ENCODE measurements at regions not wholly inside any gene's neighbourhood (a gene's known extent, or its start where the extent isn't known, plus 50 kb on each side); places are given as distances from the start of the nearest gene placed in this dataset.
"Not testable (repeated sequence)": the region's sequence is repeated elsewhere in the genome, so short reads cannot be mapped to it uniquely, and the experiment has no call there.

GRCh38 chr15:22358932-22359331 is 99.8 kb upstream of the GOLGA6L22 start:
- H3K4me3 ChIP-seq (ENCODE audit: low read depth in 2 of 2, low read length in 2 of 2); H3K4me1 ChIP-seq (ENCODE audit: control insufficient read depth, insufficient read depth, low read length); H3K27ac ChIP-seq (ENCODE audit: low read length); intact Hi-C loops (cut with micrococcal nuclease; ENCODE audit: unreplicated experiment); BruUV-seq (replicated peaks); CTCF ChIA-PET; in situ Hi-C loops (cut with HindIII; ENCODE audit: low pct_unique_long_range_greater_than_20kb, low sequenced_read_pairs); H3K36me3 ChIP-seq (ENCODE audit: control insufficient read depth, insufficient read depth, low read length); H3K27me3 ChIP-seq (ENCODE audit: control insufficient read depth, insufficient read depth, low read length); POLR2A ChIA-PET; H3K9me3 ChIP-seq (ENCODE audit: control insufficient read depth, insufficient read depth, low read depth, low read length); ATAC-seq; DNase-seq (ENCODE audit: low read depth, low spot score): not testable (repeated sequence)

- H3K9me3 ChIP-seq (ENCODE audit: control insufficient read depth, insufficient read depth, low read depth, low read length); H3K36me3 ChIP-seq (ENCODE audit: control insufficient read depth, insufficient read depth, low read length); H3K4me3 ChIP-seq (ENCODE audit: low read depth in 2 of 2, low read length in 2 of 2); CTCF ChIA-PET; H3K4me1 ChIP-seq (ENCODE audit: control insufficient read depth, insufficient read depth, low read length); H3K27ac ChIP-seq (ENCODE audit: low read length); DNase-seq (ENCODE audit: low read depth, low spot score); H3K27me3 ChIP-seq (ENCODE audit: control insufficient read depth, insufficient read depth, low read length); POLR2A ChIA-PET; BruUV-seq (replicated peaks); intact Hi-C loops (cut with micrococcal nuclease; ENCODE audit: unreplicated experiment); in situ Hi-C loops (cut with HindIII; ENCODE audit: low pct_unique_long_range_greater_than_20kb, low sequenced_read_pairs): not testable (repeated sequence)
- peak; percentile 91 for ATAC-seq
These were observed 99.1 kb upstream of the GOLGA6L22 start for GRCh38 chr15:22359587-22359986.

GRCh38 chr15:22360696-22361095 is 98.0 kb upstream of the GOLGA6L22 start:
- in situ Hi-C loops (cut with HindIII; ENCODE audit: low pct_unique_long_range_greater_than_20kb, low sequenced_read_pairs); CTCF ChIA-PET: not testable (repeated sequence)

GRCh38 chr15:22362502-22362901 is 96.2 kb upstream of the GOLGA6L22 start:
- CTCF ChIA-PET; ATAC-seq; POLR2A ChIA-PET; intact Hi-C loops (cut with micrococcal nuclease; ENCODE audit: unreplicated experiment); BruUV-seq (replicated peaks); H3K36me3 ChIP-seq (ENCODE audit: control insufficient read depth, insufficient read depth, low read length); H3K9me3 ChIP-seq (ENCODE audit: control insufficient read depth, insufficient read depth, low read depth, low read length); H3K4me3 ChIP-seq (ENCODE audit: low read depth in 2 of 2, low read length in 2 of 2); H3K27ac ChIP-seq (ENCODE audit: low read length); H3K27me3 ChIP-seq (ENCODE audit: control insufficient read depth, insufficient read depth, low read length); H3K4me1 ChIP-seq (ENCODE audit: control insufficient read depth, insufficient read depth, low read length); in situ Hi-C loops (cut with HindIII; ENCODE audit: low pct_unique_long_range_greater_than_20kb, low sequenced_read_pairs); DNase-seq (ENCODE audit: low read depth, low spot score): not testable (repeated sequence)

More at GRCh38 chr15:22360696-22361095, 98.0 kb upstream of the GOLGA6L22 start:
- H3K27me3 ChIP-seq (ENCODE audit: control insufficient read depth, insufficient read depth, low read length); H3K9me3 ChIP-seq (ENCODE audit: control insufficient read depth, insufficient read depth, low read depth, low read length); intact Hi-C loops (cut with micrococcal nuclease; ENCODE audit: unreplicated experiment); BruUV-seq (replicated peaks); ATAC-seq; POLR2A ChIA-PET; H3K27ac ChIP-seq (ENCODE audit: low read length); H3K4me1 ChIP-seq (ENCODE audit: control insufficient read depth, insufficient read depth, low read length); H3K36me3 ChIP-seq (ENCODE audit: control insufficient read depth, insufficient read depth, low read length); DNase-seq (ENCODE audit: low read depth, low spot score); H3K4me3 ChIP-seq (ENCODE audit: low read depth in 2 of 2, low read length in 2 of 2): not testable (repeated sequence)

GRCh38 chr15:22371246-22371834 is 87.4 kb upstream of the GOLGA6L22 start:
- in situ Hi-C loops (cut with HindIII; ENCODE audit: low pct_unique_long_range_greater_than_20kb, low sequenced_read_pairs), result not testable (repeated sequence)

GRCh38 chr15:22374531-22374930 is 84.2 kb upstream of the GOLGA6L22 start:
- BruUV-seq (replicated peaks); CTCF ChIA-PET; intact Hi-C loops (cut with micrococcal nuclease; ENCODE audit: unreplicated experiment); POLR2A ChIA-PET; H3K4me1 ChIP-seq (ENCODE audit: control insufficient read depth, insufficient read depth, low read length); ATAC-seq; H3K27ac ChIP-seq (ENCODE audit: low read length); H3K27me3 ChIP-seq (ENCODE audit: control insufficient read depth, insufficient read depth, low read length); in situ Hi-C loops (cut with HindIII; ENCODE audit: low pct_unique_long_range_greater_than_20kb, low sequenced_read_pairs); H3K9me3 ChIP-seq (ENCODE audit: control insufficient read depth, insufficient read depth, low read depth, low read length); H3K4me3 ChIP-seq (ENCODE audit: low read depth in 2 of 2, low read length in 2 of 2); DNase-seq (ENCODE audit: low read depth, low spot score); H3K36me3 ChIP-seq (ENCODE audit: control insufficient read depth, insufficient read depth, low read length): not testable (repeated sequence)

More at GRCh38 chr15:22371246-22371834, 87.4 kb upstream of the GOLGA6L22 start:
- CTCF ChIA-PET; H3K9me3 ChIP-seq (ENCODE audit: control insufficient read depth, insufficient read depth, low read depth, low read length); H3K27me3 ChIP-seq (ENCODE audit: control insufficient read depth, insufficient read depth, low read length); POLR2A ChIA-PET; H3K4me3 ChIP-seq (ENCODE audit: low read depth in 2 of 2, low read length in 2 of 2); H3K36me3 ChIP-seq (ENCODE audit: control insufficient read depth, insufficient read depth, low read length); DNase-seq (ENCODE audit: low read depth, low spot score); intact Hi-C loops (cut with micrococcal nuclease; ENCODE audit: unreplicated experiment); BruUV-seq (replicated peaks); H3K27ac ChIP-seq (ENCODE audit: low read length); H3K4me1 ChIP-seq (ENCODE audit: control insufficient read depth, insufficient read depth, low read length); ATAC-seq: not testable (repeated sequence)

- DNase-seq (ENCODE audit: low read depth, low spot score); intact Hi-C loops (cut with micrococcal nuclease; ENCODE audit: unreplicated experiment); ATAC-seq; POLR2A ChIA-PET; BruUV-seq (replicated peaks); H3K9me3 ChIP-seq (ENCODE audit: control insufficient read depth, insufficient read depth, low read depth, low read length); H3K36me3 ChIP-seq (ENCODE audit: control insufficient read depth, insufficient read depth, low read length); H3K4me1 ChIP-seq (ENCODE audit: control insufficient read depth, insufficient read depth, low read length); H3K27ac ChIP-seq (ENCODE audit: low read length); CTCF ChIA-PET; in situ Hi-C loops (cut with HindIII; ENCODE audit: low pct_unique_long_range_greater_than_20kb, low sequenced_read_pairs); H3K27me3 ChIP-seq (ENCODE audit: control insufficient read depth, insufficient read depth, low read length); H3K4me3 ChIP-seq (ENCODE audit: low read depth in 2 of 2, low read length in 2 of 2): not testable (repeated sequence)
These were observed 82.9 kb upstream of the GOLGA6L22 start for GRCh38 chr15:22375829-22376228.

GRCh38 chr15:22377859-22378258 is 80.8 kb upstream of the GOLGA6L22 start:
- H3K27me3 ChIP-seq (ENCODE audit: control insufficient read depth, insufficient read depth, low read length); CTCF ChIA-PET; DNase-seq (ENCODE audit: low read depth, low spot score); BruUV-seq (replicated peaks); H3K36me3 ChIP-seq (ENCODE audit: control insufficient read depth, insufficient read depth, low read length); H3K9me3 ChIP-seq (ENCODE audit: control insufficient read depth, insufficient read depth, low read depth, low read length); intact Hi-C loops (cut with micrococcal nuclease; ENCODE audit: unreplicated experiment); H3K4me3 ChIP-seq (ENCODE audit: low read depth in 2 of 2, low read length in 2 of 2); POLR2A ChIA-PET; H3K4me1 ChIP-seq (ENCODE audit: control insufficient read depth, insufficient read depth, low read length); in situ Hi-C loops (cut with HindIII; ENCODE audit: low pct_unique_long_range_greater_than_20kb, low sequenced_read_pairs); H3K27ac ChIP-seq (ENCODE audit: low read length): not testable (repeated sequence)
- ATAC-seq, result 0 out of 2 replicates have a peak, but pooled peaks have one; percentile 58
